GM12872 (cell line): ENCODE measurements at regions not wholly inside any gene's neighbourhood (a gene's known extent, or its start where the extent isn't known, plus 50 kb on each side); places are given as distances from the start of the nearest gene placed in this dataset.

Source experiments
- CTCF ChIP-seq: IDR thresholded peaks from 3 replicates; pipeline ENCODE4 v1.5.1; 2011; ENCODE audit warnings: low read depth, mild to moderate bottlenecking, low read length, moderate library complexity; ENCODE audit not compliant: insufficient read depth

- no peak for TF ChIP-seq CTCF
These were observed 652.1 kb downstream of the TBC1D32 start for GRCh38 chr6:120682145-120682544.

GRCh38 chr6:120681204-120681603, 653.1 kb downstream of the TBC1D32 start:
- TF ChIP-seq CTCF, result no peak

- TF ChIP-seq CTCF, result no peak
These were observed 658.4 kb downstream of the TBC1D32 start for GRCh38 chr6:120675886-120676285.

- no peak; the same call in 2 of the 3 replicates for TF ChIP-seq CTCF
These were observed 662.8 kb downstream of the TBC1D32 start for GRCh38 chr6:120671519-120671918.

GRCh38 chr6:120652506-120652905, 681.8 kb downstream of the TBC1D32 start:
- TF ChIP-seq CTCF, result no peak

GRCh38 chr6:120648713-120649112, 685.6 kb downstream of the TBC1D32 start:
- TF ChIP-seq CTCF, result no peak

- no peak for TF ChIP-seq CTCF
These were observed 688.2 kb downstream of the TBC1D32 start for GRCh38 chr6:120646101-120646500.

GRCh38 chr6:120632975-120633374, 701.3 kb downstream of the TBC1D32 start:
- no peak for TF ChIP-seq CTCF
